ENCODE measurements at regions not wholly inside any gene's neighbourhood (a gene's known extent, or its start where the extent isn't known, plus 50 kb on each side); places are given as distances from the start of the nearest gene placed in this dataset.
"Not testable (repeated sequence)": the region's sequence is repeated elsewhere in the genome, so short reads cannot be mapped to it uniquely, and the experiment has no call there.

DNA sequence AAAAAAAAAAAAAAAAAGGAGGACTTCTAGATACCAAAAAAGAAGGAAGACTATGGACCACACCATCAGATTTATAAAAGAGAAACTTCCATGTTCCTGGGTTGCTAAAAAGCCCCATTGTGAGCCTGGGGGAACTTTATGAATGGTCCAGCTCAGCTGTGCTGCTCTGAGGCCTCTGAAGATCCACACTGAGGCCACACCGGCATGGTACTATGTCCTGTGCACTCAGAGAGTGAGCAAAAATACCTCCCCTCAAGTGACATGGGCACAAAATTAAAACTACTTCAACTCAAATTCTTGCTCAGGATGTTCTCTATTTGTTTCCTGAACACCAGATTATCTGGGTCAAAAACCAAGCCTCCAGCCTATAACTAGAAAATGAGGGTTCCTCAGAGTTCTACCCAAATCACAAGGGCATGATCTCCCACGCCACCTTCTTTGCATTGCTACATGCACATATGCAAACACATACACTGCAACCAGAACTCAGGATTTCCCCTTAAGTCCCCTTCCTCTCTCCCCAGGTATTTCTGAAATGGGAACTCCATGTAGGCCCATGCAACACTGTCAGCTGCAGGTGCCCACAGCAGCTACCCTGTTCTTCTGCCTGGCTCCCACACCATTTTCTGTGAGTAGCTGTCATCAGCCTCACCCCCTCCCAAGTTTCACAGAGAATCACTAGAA is 94.4 kb downstream of the SH3GLB1 start:
- Mint-ChIP-seq H3K27ac (peak overlapping the region; percentile 36), H3K36me3 (no peaks in the 10 kb centered on the region), H3K4me1 (peaks cover 29% of the 10 kb centered on the region), H3K9me3 (peaks cover 3% of the 10 kb centered on the region), H3K4me3 (no peak overlapping the region), H3K27me3 (no peaks in the 10 kb centered on the region)
- peak; percentile 85 for ATAC-seq

DNA sequence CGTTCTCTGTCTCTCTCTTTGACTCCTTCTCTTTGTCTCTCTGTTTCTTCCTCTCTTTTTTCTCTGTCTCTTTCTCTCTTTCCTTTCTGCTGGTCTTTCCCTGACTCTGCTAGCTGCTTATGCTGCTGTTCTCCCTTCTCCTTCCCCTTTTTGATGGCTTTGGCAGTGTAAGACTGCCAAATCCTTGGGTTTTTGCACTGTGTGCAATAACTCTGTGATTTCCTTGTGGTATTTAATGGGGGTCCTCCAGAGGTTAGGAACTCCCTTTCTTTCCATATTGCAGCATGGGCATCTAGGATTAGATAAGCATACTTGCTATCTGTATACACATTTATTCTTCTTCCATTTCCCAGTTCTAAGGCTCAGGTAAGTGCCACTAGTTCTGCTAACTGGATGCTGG is 99.3 kb downstream of the SH3GLB1 start:
- H3K4me3 Mint-ChIP-seq, H3K27me3 Mint-ChIP-seq, ATAC-seq, H3K27ac Mint-ChIP-seq, H3K9me3 Mint-ChIP-seq, H3K36me3 Mint-ChIP-seq: not testable (repeated sequence)
- H3K4me1 Mint-ChIP-seq = peaks cover 23% of the 10 kb centered on the region

DNA sequence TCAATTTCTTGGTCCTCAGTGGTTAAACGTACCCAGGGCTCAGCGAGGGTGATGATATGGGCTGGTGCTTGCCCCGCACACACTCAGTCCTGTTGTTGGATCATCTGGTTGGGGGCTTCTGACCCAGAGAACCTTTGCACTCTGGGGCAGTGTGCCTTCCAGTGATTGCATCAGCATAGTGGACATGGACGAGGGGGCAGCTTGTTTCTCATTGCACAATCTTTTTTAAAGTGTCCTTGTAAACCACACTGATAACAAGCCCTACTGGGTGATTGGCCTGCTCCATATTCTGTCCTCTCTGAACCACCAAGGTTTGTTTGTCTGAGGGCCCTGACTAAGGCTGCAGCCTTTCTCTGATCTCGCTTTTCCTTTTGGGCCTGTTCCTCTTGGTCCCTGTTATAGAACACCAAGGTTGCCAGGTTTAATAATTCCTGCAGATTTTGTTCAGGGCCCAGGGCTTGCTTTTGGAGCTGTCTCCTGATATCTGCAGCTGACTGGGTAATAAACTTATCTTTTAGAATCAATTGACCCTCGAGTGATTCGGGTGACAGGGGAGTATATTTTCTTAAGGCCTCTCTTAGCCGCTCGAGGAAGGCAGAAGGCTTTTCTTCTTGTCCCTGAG is 101.6 kb downstream of the SH3GLB1 start:
- not testable (repeated sequence) for H3K27ac Mint-ChIP-seq, ATAC-seq

DNA sequence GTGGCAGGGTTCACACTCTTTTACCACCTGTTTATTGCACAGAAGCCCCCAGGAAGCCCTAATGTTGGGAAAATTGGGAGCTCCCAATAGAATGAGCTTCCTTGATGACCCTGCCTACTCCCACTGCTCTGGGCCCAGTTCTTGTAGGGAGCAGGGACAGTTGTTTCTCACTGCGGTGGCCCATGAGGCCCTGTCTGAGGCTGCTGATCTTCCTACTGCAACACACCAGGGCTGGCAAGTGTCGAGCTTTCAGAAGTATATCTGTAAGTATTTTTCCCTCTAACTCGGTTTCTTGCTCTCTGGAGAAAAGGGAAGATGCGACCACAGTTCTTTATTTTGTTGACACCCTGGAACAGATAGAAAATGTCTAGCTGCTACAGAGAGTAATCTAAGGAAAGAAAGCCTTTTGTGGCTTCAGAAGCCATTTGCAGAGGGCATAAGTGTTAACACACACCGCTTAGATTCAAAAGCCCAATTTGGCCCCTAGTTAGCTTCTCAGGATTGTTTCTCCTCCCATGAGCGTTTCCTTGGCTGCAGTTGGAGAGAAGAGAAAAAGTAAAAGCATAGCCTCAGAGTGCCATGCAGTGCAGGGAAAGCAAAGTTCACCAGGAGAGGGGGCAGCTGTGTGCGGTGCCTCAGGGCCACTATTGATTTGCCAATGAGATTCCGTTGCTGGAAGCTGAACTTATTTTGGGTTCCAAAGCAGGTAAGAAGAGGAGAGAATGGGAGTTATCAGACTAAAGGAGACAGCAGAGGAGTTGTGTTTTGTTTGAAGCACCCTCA is 102.6 kb downstream of the SELENOF start:
- ATAC-seq = no peak
- H3K36me3 Mint-ChIP-seq = no peaks in the 10 kb centered on the region
- no peaks in the 10 kb centered on the region for H3K9me3 Mint-ChIP-seq
- H3K4me1 Mint-ChIP-seq = no peaks in the 10 kb centered on the region
- no peaks in the 10 kb centered on the region for H3K27me3 Mint-ChIP-seq
- H3K27ac Mint-ChIP-seq = no peak overlapping the region
- H3K4me3 Mint-ChIP-seq = no peak overlapping the region

More for the DNA sequence above, 101.6 kb downstream of the SH3GLB1 start:
- H3K4me1 Mint-ChIP-seq, H3K4me3 Mint-ChIP-seq, H3K36me3 Mint-ChIP-seq, H3K27me3 Mint-ChIP-seq, H3K9me3 Mint-ChIP-seq: not testable (repeated sequence)

DNA sequence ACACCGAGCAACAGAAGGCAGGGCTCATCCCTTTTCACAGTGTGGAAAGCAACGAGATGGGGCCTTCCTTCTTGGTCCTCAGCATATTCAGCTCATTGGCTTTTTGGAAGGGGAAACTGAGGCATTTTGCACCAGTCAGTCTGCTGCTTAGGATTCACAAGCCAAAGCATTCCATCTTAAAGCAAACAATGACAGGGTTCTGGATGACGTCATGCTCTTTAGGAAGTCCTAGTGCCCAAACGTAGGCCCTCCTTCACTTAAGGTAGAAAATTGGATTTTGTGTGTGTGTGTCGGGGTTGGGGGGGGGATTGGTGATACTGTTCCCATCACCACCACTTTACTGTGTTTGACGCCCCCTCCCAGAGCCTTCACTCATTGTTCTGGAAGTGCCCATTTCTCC is 101.6 kb downstream of the SELENOF start:
- ATAC-seq = no peak
- Mint-ChIP-seq H3K4me1 (peaks cover 7% of the 10 kb centered on the region), H3K27me3 (no peaks in the 10 kb centered on the region), H3K36me3 (no peaks in the 10 kb centered on the region), H3K9me3 (no peaks in the 10 kb centered on the region), H3K27ac (no peak overlapping the region), H3K4me3 (no peak overlapping the region)
